Keratinocyte (primary cell): ENCODE measurements at regions not wholly inside any gene's neighbourhood (a gene's known extent, or its start where the extent isn't known, plus 50 kb on each side); places are given as distances from the start of the nearest gene placed in this dataset.

Experiments used
- DNase-seq: peaks from one replicate; pipeline ENCODE4 v3.0.0-alpha.2; 2011; ENCODE audit warnings: low read depth, missing footprints, low spot score
- FAIRE-seq: peaks from 2 replicates; lab custom pipeline; 2011; peaks lifted over from hg19 to GRCh38; lab: Jason Lieb, UNC
- H2AFZ ChIP-seq: 2 replicates; pipeline ENCODE4 v1.6.0; 2012; ENCODE audit warnings: low read length, control low read depth, inconsistent platforms; ENCODE audit not compliant: control insufficient read depth
- H3K27ac ChIP-seq: 2 replicates; pipeline ENCODE4 v1.5.1; 2011; ENCODE audit warnings: low read length; ENCODE audit not compliant: control insufficient read depth, insufficient read depth
- H3K27me3 ChIP-seq: 3 replicates; pipeline ENCODE4 v1.6.0; 2011; ENCODE audit warnings: low read length; ENCODE audit not compliant: control insufficient read depth, insufficient read depth; ENCODE audit errors: extremely low read depth
- H3K36me3 ChIP-seq, 2 experiments: 2 replicates in 1 of 2; 3 replicates in 1 of 2; pipeline ENCODE4 v1.5.1; 2011; ENCODE audit warnings: low read length in 2 of 2, mild to moderate bottlenecking in 1 of 2; ENCODE audit not compliant: control insufficient read depth in 2 of 2, insufficient read depth in 2 of 2; ENCODE audit errors: extremely low read depth in 1 of 2
- H3K4me1 ChIP-seq: 3 replicates; pipeline ENCODE4 v1.5.1; 2011; ENCODE audit warnings: low read length; ENCODE audit not compliant: control insufficient read depth, insufficient read depth; ENCODE audit errors: extremely low read depth
- H3K4me2 ChIP-seq: 3 replicates; pipeline ENCODE4 v1.6.0; 2011; ENCODE audit warnings: low read depth, low read length; ENCODE audit not compliant: control insufficient read depth, insufficient read depth; ENCODE audit errors: extremely low read depth
- H3K4me3 ChIP-seq, 3 experiments: fragments of 200-600 bp in 1 of 3; sonication (generic) in 1 of 3; 2 replicates in 2 of 3; 3 replicates in 1 of 3; pipeline ENCODE4 v1.5.1; 2011 to 2016; ENCODE audit warnings: low read length in 3 of 3, mild to moderate bottlenecking in 3 of 3, control low read depth in 2 of 3, inconsistent platforms in 1 of 3, low read depth in 1 of 3, mixed read lengths in 1 of 3, mixed run types in 1 of 3, moderate library complexity in 1 of 3; ENCODE audit not compliant: control insufficient read depth in 2 of 3, insufficient read depth in 2 of 3; ENCODE audit errors: extremely low read depth in 1 of 3
- H3K79me2 ChIP-seq: 2 replicates; pipeline ENCODE4 v1.6.0; 2012; ENCODE audit warnings: low read length; ENCODE audit not compliant: control insufficient read depth, insufficient read depth
- H3K9ac ChIP-seq: 3 replicates; pipeline ENCODE4 v1.6.0; 2011; ENCODE audit warnings: low read length; ENCODE audit not compliant: control insufficient read depth, insufficient read depth; ENCODE audit errors: extremely low read depth
- H3K9me1 ChIP-seq: 3 replicates; pipeline ENCODE4 v1.6.0; 2011; ENCODE audit warnings: low read length; ENCODE audit not compliant: control insufficient read depth, insufficient read depth; ENCODE audit errors: extremely low read depth
- H3K9me3 ChIP-seq: 2 replicates; pipeline ENCODE4 v1.5.1; 2012; ENCODE audit warnings: low read depth, low read length; ENCODE audit not compliant: control insufficient read depth
- H4K20me1 ChIP-seq: 3 replicates; pipeline ENCODE4 v1.6.0; 2011; ENCODE audit warnings: low read length; ENCODE audit not compliant: control insufficient read depth, insufficient read depth; ENCODE audit errors: extremely low read depth
- EZH2 ChIP-seq: IDR thresholded peaks from one replicate; pipeline ENCODE4 v1.6.1; 2012; ENCODE audit warnings: inconsistent platforms, mild to moderate bottlenecking, low read length, moderate library complexity
- dilution Hi-C: fragments of 300-500 bp; cut with MboI; formaldehyde crosslinking; loops from one replicate; pipeline ENCODE4 v1.7.0; 2020; ENCODE audit warnings: low sequenced_read_pairs; ENCODE audit not compliant: extremely low pct_ligation_motif_present
- TF ChIP-seq, protein P1 (sequence below), 3 experiments: IDR thresholded peaks in 1 of 3; conservative IDR thresholded peaks in 1 of 3; optimal IDR thresholded peaks in 1 of 3; 2 replicates in 2 of 3; 3 replicates in 1 of 3; pipeline versions ENCODE3 to v1.5.1; 2011; ENCODE audit warnings: low read length in 3 of 3, mild to moderate bottlenecking in 3 of 3, moderate library complexity in 2 of 3, control low read depth in 1 of 3, inconsistent platforms in 1 of 3; ENCODE audit not compliant: insufficient read depth in 2 of 3; ENCODE audit errors: extremely low read depth in 1 of 3

DNA sequence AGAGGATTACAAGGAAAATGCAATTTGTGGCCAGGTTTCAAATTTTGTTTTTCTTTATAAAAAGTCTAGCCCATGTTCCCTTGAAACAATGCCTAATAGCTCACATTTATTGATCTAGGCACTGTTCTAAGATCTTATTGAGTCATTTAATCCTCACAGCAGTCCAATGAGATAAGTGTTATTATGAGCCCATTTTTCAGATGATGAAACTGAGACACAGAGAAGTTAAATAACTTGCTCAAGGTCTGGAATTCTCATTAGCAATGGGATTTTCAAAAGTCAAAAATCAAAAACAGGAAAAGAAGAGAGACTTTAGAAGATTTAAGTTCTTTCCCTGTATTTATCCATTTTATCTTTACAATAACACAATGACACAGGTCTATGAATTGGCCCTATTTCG, 90.0 kb upstream of the COL6A5 start:
- no peak overlapping the region for H3K27ac ChIP-seq
- no peaks in the 10 kb centered on the region for H3K9me3 ChIP-seq
- no peaks in the 10 kb centered on the region for H3K9me1 ChIP-seq
- no peak overlapping the region for H3K4me3 ChIP-seq
- H3K9ac ChIP-seq, result no peak overlapping the region
- no peaks in the 10 kb centered on the region for H3K4me1 ChIP-seq
- DNase-seq (no peak), FAIRE-seq (no peak)
- H3K79me2 ChIP-seq, result no peaks in the 10 kb centered on the region
- H3K4me2 ChIP-seq, result no peak overlapping the region
- H3K36me3 ChIP-seq, result no peaks in the 10 kb centered on the region
- no peaks in the 10 kb centered on the region for H4K20me1 ChIP-seq
- H2AFZ ChIP-seq, result no peak overlapping the region
- TF ChIP-seq, protein P1, sequence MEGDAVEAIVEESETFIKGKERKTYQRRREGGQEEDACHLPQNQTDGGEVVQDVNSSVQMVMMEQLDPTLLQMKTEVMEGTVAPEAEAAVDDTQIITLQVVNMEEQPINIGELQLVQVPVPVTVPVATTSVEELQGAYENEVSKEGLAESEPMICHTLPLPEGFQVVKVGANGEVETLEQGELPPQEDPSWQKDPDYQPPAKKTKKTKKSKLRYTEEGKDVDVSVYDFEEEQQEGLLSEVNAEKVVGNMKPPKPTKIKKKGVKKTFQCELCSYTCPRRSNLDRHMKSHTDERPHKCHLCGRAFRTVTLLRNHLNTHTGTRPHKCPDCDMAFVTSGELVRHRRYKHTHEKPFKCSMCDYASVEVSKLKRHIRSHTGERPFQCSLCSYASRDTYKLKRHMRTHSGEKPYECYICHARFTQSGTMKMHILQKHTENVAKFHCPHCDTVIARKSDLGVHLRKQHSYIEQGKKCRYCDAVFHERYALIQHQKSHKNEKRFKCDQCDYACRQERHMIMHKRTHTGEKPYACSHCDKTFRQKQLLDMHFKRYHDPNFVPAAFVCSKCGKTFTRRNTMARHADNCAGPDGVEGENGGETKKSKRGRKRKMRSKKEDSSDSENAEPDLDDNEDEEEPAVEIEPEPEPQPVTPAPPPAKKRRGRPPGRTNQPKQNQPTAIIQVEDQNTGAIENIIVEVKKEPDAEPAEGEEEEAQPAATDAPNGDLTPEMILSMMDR (optimal IDR thresholded peaks at IDR 0.05 in 1 of 3, IDR thresholded peaks at IDR 0.05 in 1 of 3, conservative IDR thresholded peaks at IDR 0.05 in 1 of 3; ENCODE audit: extremely low read depth in 1 of 3, insufficient read depth in 2 of 3, low read length in 3 of 3), result no peak
- no peak for TF ChIP-seq EZH2
- no peaks in the 10 kb centered on the region for H3K27me3 ChIP-seq
- dilution Hi-C loops, result no loop called here

DNA sequence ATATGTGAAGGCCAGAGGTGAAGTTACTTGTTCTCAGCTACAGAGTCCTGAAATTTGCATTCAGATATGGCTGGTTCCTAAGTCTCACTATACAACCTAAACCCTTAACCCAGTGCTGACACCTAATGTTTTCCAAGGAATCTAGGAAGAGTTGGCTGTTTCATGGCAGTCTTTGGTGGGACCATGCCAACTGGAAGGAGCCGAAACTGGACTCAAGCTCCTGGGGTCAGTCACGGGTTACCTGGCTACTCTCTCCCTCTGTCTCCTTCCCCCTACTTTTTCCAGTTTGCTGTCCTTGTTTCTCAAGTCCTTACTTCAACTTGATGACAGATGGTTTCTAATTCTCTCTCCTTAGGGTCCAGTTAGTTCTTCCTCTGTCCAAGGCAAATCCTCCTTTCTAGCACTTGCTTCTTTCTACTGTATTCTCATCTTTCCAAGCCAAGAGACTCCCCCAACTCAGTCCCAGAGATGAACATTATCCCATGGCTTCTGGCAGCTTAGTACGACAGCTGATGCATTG, 88.6 kb upstream of the COL6A5 start:
- H3K36me3 ChIP-seq, result no peaks in the 10 kb centered on the region
- no peaks in the 10 kb centered on the region for H3K27me3 ChIP-seq
- DNase-seq (no peak), FAIRE-seq (no peak)
- H3K9me1 ChIP-seq, result no peaks in the 10 kb centered on the region
- dilution Hi-C loops, result no loop called here
- H3K4me2 ChIP-seq, result no peak overlapping the region
- no peaks in the 10 kb centered on the region for H3K9me3 ChIP-seq
- H3K27ac ChIP-seq, result no peak overlapping the region
- TF ChIP-seq, protein P1 (optimal IDR thresholded peaks at IDR 0.05 in 1 of 3, IDR thresholded peaks at IDR 0.05 in 1 of 3, conservative IDR thresholded peaks at IDR 0.05 in 1 of 3; ENCODE audit: extremely low read depth in 1 of 3, insufficient read depth in 2 of 3, low read length in 3 of 3), result no peak
- no peak for TF ChIP-seq EZH2
- H3K79me2 ChIP-seq, result no peaks in the 10 kb centered on the region
- H3K9ac ChIP-seq, result no peak overlapping the region
- no peaks in the 10 kb centered on the region for H3K4me1 ChIP-seq
- H3K4me3 ChIP-seq, result no peak overlapping the region
- no peaks in the 10 kb centered on the region for H4K20me1 ChIP-seq
- H2AFZ ChIP-seq, result no peak overlapping the region
